Right lobe of liver (tissue), 6 donors: ENCODE measurements at regions not wholly inside any gene's neighbourhood (a gene's known extent, or its start where the extent isn't known, plus 50 kb on each side); places are given as distances from the start of the nearest gene placed in this dataset.

Experiments
- ATAC-seq, 4 donors: fragments of 200-7000 bp; cut with Tn5 transposase; one replicate each; pipeline ENCODE4 v1.9.1; 2020; ENCODE audit warnings: mild to moderate bottlenecking in 4 of 4, moderate library complexity in 4 of 4
- DNase-seq, 3 donors: peaks; one replicate each; pipeline ENCODE4 v3.0.0-alpha.2; 2020
- H3K27ac ChIP-seq, 3 donors: fragments of 200-600 bp; one replicate each; pipeline ENCODE4 v1.8.0; 2022
- H3K27me3 ChIP-seq, 2 donors: fragments of 200-600 bp; one replicate each; pipeline ENCODE4 v1.8.0; 2022
- H3K36me3 ChIP-seq, 4 donors: fragments of 200-600 bp; sonication (generic) in 1 of 4; one replicate each; pipeline versions ENCODE4 v1.5.1 to v1.8.0; 2017 to 2022; ENCODE audit warnings: control low read depth in 1 of 4
- H3K4me1 ChIP-seq, 4 donors: fragments of 200-600 bp; sonication (generic) in 1 of 4; one replicate each; pipeline versions ENCODE4 v1.5.1 to v1.8.0; 2017 to 2022; ENCODE audit warnings: control low read depth in 1 of 4
- H3K4me3 ChIP-seq, 3 donors: fragments of 200-600 bp; one replicate each; pipeline ENCODE4 v1.8.0; 2022
- H3K9me3 ChIP-seq, 4 donors: fragments of 200-600 bp; sonication (generic) in 1 of 4; one replicate each; pipeline versions ENCODE4 v1.5.1 to v1.8.0; 2017 to 2022; ENCODE audit warnings: control low read depth in 1 of 4
- CTCF ChIP-seq, 4 donors: fragments of 200-600 bp in 3 of 4; fragments of 450-650 bp in 1 of 4; IDR thresholded peaks; one replicate each; pipeline versions ENCODE4 v1.5.1 to v1.8.0; 2016 to 2022; ENCODE audit warnings: antibody characterized with exemption in 4 of 4, mild to moderate bottlenecking in 2 of 4
- POLR2A ChIP-seq: fragments of 450-650 bp; IDR thresholded peaks from one replicate; pipeline ENCODE4 v1.6.1; 2017; ENCODE audit warnings: antibody characterized with exemption, mild to moderate bottlenecking
- WGBS: methylation state at CpG from one replicate; pipeline ENCODE4 v1.1.6; 2018; ENCODE audit warnings: low coverage, low lambda C conversion rate; ENCODE audit not compliant: insufficient coverage; ENCODE audit errors: missing lambda C conversion rate; 5-methylcytosine and 5-hydroxymethylcytosine counted together
- intact Hi-C, 2 donors: fragments of 100-400 bp; cut with DNase I; formaldehyde crosslinking; loops; one replicate each; pipeline versions ENCODE4 v1.11.2 to v1.14.1; 2022
- donor health status: DM: no; HTN: yes; CAD: no.
- donor health status: DM: no; HTN: no; CAD: no.
- donor health status: DM: no; HTN: no; CAD: no.
- donor health status: DM: no; HTN: yes; CAD: no.
- donor health status: DM: no; HTN: yes; CAD: no.

- Histone ChIP-seq H3K4me3 (no peak overlapping the region), H3K27ac (peak overlapping the region in 2 of 3 donors; percentile 26 to 41), H3K27me3 (no peaks in the 10 kb centered on the region), H3K4me1 (peaks cover 0 to 5% (median 2%) of the 10 kb centered on the region in 4 donors), H3K9me3 (no peaks in the 10 kb centered on the region), H3K36me3 (no peaks in the 10 kb centered on the region)
- intact Hi-C loops = no loop called here
- no peak for ATAC-seq
- whole genome bisulfite sequencing = 50% methylated on average over 1 of the region's 2 CpGs
- TF ChIP-seq CTCF (IDR thresholded peaks at IDR 0.05) (no peak), POLR2A (no peak)
- DNase-seq = no peak
These were observed 365.1 kb downstream of the WDR11 start for GRCh38 chr10:121216295-121216694.

GRCh38 chr10:121216721-121217181, 365.6 kb downstream of the WDR11 start:
- ATAC-seq = peak; percentile 88 to 95 (median 92)
- Histone ChIP-seq H3K36me3 (no peaks in the 10 kb centered on the region), H3K27me3 (no peaks in the 10 kb centered on the region), H3K27ac (peak overlapping the region in 2 of 3 donors; percentile 26 to 41), H3K4me3 (no peak overlapping the region), H3K4me1 (peaks cover 0 to 5% (median 2%) of the 10 kb centered on the region in 4 donors), H3K9me3 (no peaks in the 10 kb centered on the region)
- intact Hi-C loops = no loop called here
- WGBS = 37% methylated on average over 6 of the region's 8 CpGs
- DNase-seq = peak; percentile 81 to 84 (median 83)
- TF ChIP-seq CTCF (IDR thresholded peaks at IDR 0.05) (no peak), POLR2A (no peak)

GRCh38 chr10:121217331-121217730, 366.2 kb downstream of the WDR11 start:
- TF ChIP-seq CTCF (IDR thresholded peaks at IDR 0.05) (no peak), POLR2A (no peak)
- Histone ChIP-seq H3K36me3 (no peaks in the 10 kb centered on the region), H3K9me3 (no peaks in the 10 kb centered on the region), H3K4me3 (no peak overlapping the region), H3K27me3 (no peaks in the 10 kb centered on the region), H3K27ac (no peak overlapping the region), H3K4me1 (peaks cover 0 to 5% (median 2%) of the 10 kb centered on the region in 4 donors)
- ATAC-seq (peak in 1 of 4 donors; percentile 22), DNase-seq (no peak)
- WGBS = 49% methylated on average over 7 of the region's 7 CpGs
- intact Hi-C loops = no loop called here

GRCh38 chr10:121221072-121221471, 369.9 kb downstream of the WDR11 start:
- intact Hi-C loops = no loop called here
- peaks cover 0 to 5% (median 2%) of the 10 kb centered on the region in 4 donors for H3K4me1 ChIP-seq
- 71% methylated on average over 3 of the region's 3 CpGs for WGBS
- TF ChIP-seq POLR2A (no peak), CTCF (IDR thresholded peaks at IDR 0.05) (no peak)
- no peak overlapping the region for H3K4me3 ChIP-seq
- no peaks in the 10 kb centered on the region for H3K9me3 ChIP-seq
- no peaks in the 10 kb centered on the region for H3K36me3 ChIP-seq
- DNase-seq (no peak), ATAC-seq (no peak)
- no peaks in the 10 kb centered on the region for H3K27me3 ChIP-seq
- H3K27ac ChIP-seq = no peak overlapping the region

GRCh38 chr10:121221991-121222390, 370.8 kb downstream of the WDR11 start:
- no peak for TF ChIP-seq POLR2A
- no peak for TF ChIP-seq CTCF (IDR thresholded peaks at IDR 0.05)
- no peaks in the 10 kb centered on the region for H3K4me1 ChIP-seq
- intact Hi-C loops = no loop called here
- no peak overlapping the region for H3K4me3 ChIP-seq
- 52% methylated on average over 5 of the region's 8 CpGs for WGBS
- H3K36me3 ChIP-seq = no peaks in the 10 kb centered on the region
- H3K27ac ChIP-seq = no peak overlapping the region
- DNase-seq (no peak), ATAC-seq (no peak)
- H3K27me3 ChIP-seq = no peaks in the 10 kb centered on the region
- no peaks in the 10 kb centered on the region for H3K9me3 ChIP-seq
